ENCODE measurements at regions not wholly inside any gene's neighbourhood (a gene's known extent, or its start where the extent isn't known, plus 50 kb on each side); places are given as distances from the start of the nearest gene placed in this dataset.

DNA sequence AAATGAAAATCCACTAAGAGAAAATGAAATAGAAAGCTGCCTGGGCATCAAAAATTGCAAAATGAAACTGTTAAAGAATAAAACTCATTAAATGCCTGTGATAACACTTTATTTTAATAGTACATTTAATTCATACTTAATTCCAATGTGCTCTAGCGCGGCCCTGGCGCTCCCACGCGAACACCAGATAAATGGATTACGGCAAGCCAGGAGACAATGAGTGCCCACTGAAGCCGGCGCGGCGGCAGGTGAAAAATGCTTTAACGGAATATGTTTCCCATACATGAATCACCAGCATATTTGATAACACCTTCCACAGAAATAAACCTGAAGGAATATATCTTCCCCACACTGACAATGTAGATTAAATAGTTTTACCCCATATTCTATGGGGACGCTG lies 245.5 kb downstream of the RBFOX3 start:
- DNase-seq: no peak

DNA sequence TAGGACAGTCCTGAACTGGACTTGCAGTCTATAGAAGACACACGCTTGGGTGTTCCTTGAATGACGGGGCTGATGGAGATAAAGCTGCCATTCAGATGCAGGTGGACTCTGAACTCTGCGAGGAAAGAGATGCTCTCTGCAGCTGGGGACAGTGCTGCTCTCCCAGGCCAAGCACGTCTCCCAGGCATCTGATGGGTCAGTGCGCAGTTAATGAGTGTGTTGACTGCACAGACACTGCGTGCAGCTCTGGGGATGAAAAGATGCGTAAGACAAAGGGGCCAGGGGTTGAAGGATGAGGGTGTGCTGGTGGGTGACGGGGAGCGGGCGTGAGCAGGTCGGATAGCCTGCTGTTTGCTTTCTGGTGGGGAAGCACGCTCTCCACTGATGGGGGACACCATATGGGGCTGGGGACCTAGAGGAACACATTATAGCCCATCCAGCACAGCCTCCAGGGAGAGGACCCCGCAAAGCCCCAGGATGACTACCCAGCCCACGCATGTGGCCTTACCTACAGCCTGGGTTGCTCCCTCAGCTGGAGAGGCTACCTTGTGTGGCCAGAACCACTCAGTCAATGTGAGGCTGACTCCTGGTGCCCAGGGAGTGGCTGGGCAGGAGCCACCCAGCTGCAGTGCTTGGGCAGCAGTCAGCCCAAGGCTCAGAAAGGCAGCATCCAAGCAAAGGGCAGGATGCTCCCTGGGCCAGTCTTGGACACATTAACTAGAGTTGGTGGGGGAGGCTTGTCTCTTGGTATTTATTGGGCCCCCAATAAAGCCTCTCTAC lies 246.3 kb downstream of the RBFOX3 start:
- no peak for DNase-seq

DNA sequence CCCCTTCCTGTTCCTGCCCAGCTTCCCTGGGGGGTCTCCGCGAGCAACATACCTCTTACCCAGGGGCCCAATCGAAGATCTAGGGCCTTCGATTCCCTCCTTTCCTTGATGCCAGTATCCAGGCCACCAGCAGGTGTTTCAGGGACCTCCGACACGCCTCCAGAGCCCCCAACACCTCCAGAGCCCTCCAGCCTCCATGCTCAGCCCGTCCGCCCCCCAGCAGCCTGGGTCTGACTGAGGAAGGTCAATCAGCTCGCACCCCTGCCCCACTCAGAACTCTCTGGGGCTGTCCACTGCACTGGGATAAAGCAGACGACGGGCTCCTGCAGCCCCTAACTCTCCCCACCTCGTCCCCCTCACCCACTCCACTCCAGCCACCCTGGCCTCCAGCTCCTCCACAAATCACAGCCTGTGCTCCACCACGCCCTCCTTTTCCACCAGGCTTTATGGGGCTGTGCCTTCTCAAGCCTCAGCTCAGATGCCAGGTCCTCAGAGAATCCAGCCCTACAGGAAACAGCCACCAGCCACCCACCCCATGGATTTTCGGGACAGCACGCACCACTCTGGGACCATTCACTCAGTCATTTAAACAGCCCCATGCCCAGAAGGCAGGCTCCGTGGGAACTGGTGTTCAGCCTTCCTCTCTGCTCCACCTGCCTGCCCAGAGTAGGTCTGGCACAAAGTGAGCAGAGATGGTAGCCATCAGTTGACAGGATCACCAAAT lies 247.1 kb downstream of the RBFOX3 start:
- no peak for DNase-seq

DNA sequence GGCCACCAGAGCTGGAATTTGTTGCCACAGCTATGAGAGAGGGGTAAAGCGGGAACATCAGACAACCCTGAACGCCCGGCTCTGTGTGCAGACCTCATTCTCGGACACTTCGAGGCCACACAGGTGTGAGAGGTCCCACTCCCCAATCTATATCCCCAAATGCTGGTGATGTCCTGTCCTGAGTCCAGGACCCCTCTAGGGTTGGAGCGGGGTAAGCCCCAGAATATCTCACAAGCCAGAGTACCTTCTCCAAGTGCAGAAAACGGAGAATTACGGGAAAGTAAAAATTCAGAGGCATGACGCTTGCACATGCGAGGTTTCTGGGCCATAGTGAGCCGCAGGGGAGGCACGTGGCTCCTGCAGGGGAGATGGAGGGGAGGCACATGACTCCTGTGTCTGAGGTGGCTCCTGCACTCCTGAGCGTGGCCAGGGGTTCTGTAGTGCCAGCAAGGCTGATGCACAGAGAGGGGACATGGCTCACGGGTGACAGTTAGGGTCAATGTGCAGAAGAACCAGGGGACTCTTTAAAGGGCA lies 248.0 kb downstream of the RBFOX3 start:
- DNase-seq: no peak

DNA sequence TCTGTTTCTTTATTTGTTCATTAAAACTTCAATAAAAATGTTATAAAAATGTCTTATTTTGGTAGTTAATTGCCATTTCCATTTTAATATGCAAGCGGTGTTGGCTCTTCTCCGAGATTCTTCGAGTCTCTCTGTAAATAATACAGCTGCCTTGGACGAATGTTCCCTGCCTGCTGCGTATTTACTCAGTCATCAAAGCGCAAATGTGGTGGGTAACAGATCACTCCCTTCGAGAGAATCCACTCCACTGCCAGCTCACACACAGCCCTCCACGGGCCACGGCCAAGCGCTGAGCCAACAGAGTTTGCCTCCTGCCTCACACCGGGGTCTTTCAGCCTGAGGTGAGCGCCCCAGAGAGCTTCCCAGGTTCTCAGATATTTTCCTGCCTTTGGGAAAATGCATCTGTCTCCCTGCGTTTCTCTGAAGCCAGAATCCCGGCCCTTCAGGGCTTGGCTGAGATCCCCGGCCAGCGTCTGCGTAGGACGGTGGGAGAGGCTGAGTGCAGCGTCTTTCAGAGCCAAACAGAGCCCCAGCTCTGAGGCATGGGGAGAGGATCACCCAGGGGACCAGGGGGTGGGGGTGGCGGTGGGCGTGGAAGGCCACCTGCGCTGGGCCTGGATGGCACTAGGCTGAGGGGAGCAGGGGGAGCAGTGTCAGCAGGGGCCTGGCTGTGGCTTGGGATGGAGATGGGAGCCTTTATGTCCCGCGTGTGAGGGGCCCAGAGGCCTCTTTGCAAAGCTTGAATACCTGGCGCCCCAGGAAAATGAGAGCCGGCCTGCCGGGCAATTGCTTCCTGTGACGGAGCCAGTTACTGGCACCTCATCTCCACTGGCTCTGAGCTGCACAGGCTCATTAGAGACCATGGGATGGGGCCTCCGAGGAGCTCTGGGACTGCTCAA lies 248.7 kb downstream of the RBFOX3 start:
- no peak for DNase-seq

DNA sequence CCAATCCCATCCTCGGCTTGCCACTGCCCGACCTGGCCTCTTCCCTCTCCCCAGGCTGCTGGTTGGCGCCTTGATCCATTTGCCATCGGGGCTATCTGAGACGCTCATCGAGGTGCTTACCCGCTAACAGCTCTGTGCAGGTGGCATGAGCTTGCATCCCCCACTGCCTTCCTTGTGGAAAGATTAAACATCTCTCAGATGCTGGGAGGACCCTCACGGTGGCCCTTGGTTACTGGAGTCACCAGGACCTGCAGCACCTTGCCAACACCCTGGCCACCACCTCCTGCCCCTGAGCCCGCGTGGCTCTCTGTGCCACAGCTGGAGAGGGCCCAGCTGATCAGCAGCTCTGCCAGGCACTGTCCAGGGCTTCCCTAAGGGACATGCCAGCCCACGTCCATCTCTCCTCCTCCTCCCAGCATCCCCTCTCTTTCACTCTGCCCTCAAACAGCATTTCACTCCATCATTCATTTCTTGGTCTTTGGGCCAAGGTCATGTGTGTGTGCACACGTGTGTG lies 249.6 kb downstream of the RBFOX3 start:
- no peak for DNase-seq

DNA sequence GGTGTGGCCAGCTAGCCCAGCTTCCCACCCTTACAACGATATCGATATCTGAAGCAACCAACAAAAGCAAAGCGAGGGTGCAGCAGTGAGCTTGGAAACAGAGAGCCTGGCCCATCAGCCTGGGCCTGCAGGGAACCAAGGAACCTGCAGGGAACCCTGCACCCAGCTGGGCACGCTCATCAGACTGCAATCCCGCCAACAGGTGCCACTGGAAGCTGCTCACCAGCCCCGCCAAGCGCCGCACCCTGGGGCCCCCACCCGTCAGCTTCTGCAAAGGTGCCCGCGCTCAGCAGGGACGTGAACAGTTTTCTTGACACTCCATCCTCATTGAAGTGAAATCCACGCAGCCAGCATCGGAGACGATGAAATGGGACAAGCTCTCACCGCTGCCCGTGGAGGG lies 250.7 kb downstream of the RBFOX3 start:
- DNase-seq: no peak

DNA sequence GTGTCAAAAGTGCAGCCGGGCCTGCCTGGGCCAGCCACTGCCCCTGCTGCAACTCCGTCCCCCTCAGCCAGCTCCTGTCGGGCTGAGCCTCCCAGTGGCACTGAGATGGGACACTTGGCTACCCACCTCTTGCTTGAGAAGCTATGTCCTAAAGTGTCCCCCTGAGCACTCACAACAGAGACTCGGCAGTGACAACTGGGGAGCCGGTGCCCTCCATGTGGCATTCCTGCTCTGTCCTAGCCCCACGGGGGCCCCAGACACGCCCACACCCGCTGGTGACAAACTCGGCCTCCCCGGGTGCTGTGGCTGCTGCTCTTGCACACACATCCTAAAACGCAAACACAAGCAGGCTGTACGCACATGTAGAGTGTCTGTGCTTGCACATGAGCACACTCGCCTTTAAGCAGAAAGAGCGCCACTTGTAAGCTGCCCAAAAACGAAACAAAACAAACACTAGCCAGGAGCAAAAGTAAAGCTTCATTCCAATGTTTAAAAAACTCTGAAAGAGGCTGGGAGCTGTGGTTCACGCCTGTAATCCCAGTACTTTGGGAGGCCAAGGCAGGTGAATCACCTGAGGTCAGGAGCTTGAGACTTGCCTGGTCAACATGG lies 253.9 kb downstream of the RBFOX3 start:
- no peak for DNase-seq

DNA sequence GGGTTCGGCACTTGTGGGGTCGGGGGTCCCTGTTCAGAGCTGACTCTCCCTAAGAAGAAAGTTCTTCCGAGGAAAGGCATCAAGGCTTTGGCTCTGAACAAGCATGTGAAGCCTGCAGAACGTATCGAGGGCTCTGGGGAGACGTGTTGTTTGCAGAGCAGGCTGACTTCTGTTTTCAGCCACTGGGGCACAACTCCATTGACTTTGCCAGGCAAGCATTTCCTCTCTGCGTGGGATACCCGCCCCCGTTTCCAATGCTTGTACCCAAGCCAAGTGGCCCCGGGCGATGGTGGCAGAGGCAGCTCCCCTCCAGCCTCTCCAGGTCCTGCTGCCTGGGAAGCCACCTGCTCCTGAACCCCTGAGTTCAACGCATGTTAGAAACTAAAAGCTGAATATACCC lies 255.7 kb downstream of the RBFOX3 start:
- no peak for DNase-seq

DNA sequence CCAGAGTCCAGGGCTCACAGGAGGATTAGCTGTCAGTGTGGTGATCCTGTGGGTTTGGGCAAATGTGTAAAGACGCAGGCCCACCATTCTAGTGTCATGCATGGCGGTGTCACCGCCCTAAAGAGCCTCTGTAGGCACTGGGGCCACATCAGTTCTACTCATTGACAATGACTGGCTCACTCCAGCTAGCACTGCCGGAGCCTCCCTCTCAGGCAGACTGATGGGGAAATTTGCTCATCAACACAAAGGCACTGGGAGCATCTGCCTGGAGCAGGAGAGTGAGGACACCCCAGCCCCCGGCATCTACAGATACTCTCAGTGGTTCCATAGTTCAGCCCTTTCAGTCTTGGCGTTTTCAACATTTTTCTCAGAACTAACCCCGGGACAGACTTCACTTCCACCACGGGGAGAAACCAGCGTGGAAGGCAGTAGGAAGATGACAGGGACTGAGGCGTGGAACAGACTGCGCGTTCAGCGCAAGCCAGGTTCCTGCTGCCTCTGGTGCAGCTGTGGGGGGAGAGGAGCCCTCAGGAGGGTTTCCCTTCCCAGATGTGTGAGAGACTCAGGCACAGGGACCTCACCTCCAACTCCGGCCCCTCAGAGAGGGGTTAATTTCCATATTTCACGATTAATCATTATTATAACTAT lies 256.6 kb downstream of the RBFOX3 start:
- no peak for DNase-seq

DNA sequence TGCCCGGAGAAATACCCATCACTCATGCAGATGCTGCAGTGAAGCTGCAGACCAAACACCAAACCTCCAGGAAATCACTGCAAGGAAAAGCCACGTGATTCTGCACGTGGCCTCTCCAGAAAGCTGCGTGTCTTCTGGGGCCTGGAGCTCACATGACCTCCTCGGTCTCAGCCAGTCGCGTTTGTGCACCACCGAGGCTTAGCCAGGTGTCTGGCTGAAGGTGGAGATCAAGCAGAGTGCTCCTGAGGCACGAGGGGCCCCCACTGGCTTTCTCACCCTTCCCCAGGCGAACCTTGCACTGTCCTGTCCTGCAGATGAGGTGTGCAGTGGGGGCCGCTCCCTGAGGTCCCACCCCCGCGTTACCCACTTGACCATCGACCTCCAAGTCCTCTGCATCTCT lies 257.3 kb downstream of the RBFOX3 start:
- DNase-seq: no peak

DNA sequence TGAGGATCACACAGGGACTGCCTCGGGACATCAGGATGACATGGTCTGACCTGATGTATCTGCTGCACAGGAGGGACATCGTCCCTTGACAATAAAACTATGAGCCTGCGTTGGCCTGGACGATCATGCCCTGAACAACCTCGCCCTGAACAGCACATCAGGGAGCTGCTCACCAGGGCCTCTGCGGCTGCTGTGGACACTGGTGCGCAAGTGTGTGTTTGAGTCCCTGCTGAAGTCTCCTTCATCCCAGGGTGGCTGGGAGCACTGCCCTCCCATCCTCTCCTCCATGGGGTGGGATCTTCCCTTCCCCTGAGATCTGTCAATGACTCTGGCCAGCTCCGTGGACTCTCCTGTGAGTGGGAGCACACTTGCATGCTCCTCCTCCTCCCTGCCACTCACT lies 257.8 kb downstream of the RBFOX3 start:
- no peak for DNase-seq

DNA sequence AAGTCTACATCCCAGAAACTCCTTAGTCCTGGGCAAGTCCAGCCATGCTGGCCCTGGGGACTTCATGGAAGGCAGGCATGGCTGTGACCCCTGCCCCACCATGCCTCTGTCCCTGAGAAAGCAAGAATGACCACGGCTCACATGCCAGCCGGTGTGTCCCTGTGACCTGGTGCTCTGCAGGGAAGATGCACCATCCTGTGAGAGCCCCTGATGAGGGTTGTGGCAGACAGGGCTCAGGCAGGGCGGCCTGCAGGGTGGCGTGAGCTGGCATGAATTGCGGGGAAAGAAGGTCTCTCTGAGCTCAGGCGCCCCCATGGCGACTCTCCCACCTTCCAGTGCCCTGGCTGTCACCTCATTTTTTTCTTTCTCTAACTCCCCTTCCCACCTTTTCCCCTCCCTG lies 260.3 kb downstream of the RBFOX3 start:
- no peak for DNase-seq

DNA sequence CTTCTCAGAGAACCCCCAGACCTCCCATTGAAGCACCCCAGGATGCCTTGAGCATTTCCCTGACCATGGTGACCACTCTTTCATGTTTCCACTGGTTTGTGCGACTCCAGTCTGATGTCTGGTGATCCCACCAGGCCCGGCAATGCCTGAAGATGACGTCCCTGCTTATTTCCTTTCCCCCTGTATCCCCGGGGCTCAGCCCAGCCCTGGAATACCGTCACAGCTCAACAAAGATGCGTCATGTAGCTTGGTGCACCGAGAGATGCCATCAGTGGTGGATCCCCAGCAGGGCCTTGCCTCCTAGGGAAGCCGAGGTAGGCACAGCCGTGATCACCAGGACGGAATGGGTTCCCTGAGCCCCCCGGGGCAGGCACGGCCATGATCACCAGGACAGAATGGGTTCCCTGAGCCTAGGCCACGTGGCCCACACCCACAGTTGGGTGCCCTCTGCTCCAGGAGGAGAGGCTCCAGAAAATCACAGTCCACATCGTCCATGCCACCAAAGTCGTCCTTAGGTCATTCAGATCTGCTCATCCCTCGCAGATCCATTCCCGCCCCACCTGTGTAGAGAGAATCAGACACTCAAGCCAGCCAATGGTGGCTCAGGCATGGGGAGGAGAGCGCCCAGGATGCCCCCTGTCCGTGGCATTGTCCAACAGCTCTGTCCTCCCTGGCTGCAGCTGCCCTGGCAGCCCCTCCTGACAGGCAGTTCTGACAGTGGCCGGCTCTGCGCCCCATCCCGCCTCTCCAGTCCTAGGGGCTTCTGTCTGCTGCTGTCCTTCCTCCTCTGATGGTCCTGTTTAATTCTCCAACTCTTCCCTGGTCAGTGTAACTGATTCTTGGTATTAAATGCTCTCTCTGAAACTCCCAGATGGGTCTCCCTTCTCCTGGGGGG lies 261.1 kb downstream of the RBFOX3 start:
- no peak for DNase-seq

DNA sequence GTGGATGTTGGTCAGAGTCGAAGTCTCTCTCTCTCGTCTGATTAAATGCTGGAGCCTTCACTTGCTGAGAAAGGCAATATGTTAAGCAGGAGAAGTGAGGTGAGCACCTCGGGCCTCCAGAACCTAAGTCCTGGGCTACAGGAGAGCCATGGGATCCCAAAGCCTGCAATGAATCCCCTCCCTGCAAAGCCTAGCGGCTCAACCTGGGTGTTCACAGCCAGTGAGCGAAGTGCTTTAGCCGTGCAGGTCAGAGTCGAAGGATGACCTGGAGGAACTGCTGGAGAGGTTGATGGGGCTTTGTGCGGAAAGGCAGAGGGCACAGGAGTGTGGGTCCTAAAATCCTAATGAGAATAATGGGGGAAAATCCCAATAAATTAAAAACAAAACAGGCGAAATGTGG lies 267.8 kb downstream of the ENGASE start:
- no peak for DNase-seq

DNA sequence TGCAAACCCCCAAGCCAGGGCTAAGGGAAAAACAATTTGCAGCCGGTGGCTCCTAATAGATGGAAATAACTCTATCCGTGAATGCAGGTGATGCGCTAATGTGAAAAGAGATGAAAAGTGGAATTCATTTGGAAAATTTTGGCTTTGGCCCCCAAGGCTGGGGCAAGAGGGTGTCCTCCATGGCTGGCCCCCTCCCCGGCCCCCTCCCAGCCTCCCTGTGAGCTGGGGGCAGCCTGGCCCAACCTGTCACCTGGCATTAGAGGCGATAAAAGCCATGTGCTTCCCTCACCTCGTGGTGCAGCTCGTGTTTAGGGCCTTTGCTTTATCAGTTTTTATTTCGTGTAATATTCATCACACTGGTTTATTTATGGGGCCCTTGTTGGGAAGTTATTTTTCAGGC lies 267.2 kb downstream of the ENGASE start:
- no peak for DNase-seq

DNA sequence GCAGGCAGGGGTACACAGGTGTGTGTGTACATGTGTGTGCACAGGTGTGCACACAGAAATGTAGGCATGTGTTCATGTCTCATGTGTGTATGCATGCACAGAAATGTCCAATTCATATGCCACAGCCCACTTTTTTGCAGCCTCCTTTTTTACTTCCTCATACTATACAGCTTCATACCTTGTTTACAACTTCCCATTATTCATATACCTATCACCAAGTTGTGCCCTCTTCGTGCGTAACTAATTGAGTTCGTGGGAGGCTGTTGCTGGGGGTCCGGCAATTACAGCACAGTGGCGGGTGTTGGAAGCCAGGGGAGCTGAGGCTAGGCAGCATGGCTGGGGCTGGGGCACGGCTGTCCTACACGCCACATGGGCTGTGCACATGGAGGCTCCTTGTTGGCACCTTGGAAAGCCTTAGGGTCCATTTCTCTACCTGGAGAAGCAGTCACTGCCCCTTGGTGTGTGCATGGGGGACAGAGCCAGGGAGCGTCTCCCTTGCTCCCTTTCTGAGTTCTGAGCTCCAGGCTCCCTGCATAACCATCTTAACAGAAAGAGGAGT lies 266.7 kb downstream of the ENGASE start:
- no peak for DNase-seq

DNA sequence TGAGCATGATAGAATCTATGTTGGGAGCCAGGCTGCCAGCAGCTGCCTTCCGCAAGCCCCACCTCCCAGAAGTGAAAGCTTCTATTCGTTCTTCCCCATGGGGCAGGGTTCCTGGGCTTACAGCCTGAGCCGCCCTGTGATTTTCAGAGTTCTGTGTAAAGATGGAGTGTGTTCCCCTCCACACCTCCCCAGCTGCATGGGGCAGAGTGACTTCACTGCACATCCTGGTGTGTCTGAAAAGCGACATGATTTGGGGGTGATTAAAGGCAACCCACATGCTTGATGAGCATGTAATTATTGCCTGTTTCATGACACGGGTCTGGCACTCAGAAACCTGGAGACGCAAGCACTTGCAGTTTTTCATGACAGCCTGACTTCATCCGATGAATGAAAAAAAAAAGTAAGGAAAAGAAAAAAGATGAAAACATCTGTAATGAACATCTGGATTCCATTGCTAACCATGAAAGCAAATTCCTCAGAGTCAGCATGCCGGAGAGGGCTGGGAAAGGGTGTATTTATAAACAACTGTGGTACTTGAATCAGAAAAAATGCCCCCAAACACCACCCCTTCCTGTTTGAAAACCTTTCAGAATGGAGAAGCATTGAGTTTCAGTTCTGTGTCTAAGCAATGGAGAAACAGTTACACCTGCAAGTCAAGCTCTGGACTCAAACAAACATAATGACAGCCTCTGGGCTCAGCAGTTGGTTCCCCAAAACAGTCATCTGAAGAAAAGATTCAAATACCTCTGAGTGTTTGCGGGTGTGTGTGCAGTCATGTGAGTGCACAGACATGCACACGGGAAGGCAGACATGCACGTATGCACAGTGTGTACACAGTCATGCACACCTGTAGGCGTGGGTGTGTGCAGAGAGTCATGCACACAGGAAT lies 266.0 kb downstream of the ENGASE start:
- no peak for DNase-seq

DNA sequence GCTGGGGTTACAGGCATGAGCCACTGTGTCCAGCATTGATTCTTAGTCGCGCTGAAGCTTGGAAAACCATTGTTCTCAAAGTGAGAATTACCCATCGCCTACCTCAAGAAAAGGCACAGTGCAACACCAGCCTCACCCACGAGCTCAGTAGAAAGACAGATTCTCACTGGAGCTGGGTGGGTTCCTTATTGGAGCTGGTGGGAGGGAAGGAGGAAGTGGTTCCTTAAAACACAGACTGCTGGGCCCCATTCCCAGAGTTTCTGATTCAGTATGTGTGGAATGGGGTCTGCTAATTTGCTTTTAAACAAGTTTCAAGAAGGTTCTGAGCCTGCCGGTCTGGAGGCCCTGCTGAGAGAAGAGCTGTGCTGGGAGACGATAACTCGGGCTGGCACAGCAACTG lies 264.7 kb downstream of the ENGASE start:
- DNase-seq: no peak

DNA sequence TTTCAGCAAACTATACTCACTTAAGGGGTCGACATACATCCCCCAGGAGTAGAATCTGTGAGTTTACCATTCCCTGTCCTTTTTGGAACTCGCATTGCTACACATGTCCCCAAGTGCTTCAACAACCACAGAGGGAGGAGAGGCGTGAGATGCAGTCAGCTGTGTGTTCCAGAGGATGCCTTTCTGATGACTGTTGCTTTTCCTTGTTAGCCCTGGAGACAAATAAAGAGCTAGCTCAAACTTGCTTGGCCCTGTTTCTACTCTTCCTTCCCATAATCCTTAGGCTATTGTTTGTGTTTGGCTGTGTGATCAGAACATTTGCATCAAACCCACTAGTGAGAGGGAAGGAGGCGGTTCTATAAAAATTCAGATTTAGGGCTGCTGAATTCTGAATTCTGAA lies 264.0 kb downstream of the ENGASE start:
- no peak for DNase-seq
